ENCODE measurements at regions not wholly inside any gene's neighbourhood (a gene's known extent, or its start where the extent isn't known, plus 50 kb on each side); places are given as distances from the start of the nearest gene placed in this dataset.

DNA sequence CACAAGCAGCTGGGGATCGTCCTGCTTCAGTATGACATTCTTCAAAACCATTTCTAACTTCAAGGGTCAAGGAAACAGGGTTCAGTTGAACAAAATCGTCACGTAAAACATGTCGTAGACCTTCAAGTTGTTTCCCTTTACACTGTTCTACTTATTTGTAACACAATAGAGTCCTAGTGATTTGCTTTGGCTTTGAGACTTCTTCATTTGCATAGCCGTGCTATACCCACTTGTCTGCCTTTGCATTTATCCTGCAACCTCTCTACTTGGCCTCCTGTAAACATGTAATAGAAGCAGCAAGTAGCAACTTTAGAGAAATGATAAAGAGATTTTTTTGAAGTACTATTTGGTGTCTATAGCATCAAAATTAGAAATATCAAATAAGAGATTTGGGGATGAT lies 194.9 kb downstream of the SLC7A11 start:
- Histone ChIP-seq H3K4me3 (ENCODE audit: low read length in 2 of 2) (no peak overlapping the region), H3K9me3 (ENCODE audit: control insufficient read depth, low read length) (no peaks in the 10 kb centered on the region), H3K27me3 (ENCODE audit: control insufficient read depth in 1 of 2, insufficient read depth in 2 of 2, low read length in 1 of 2) (no peaks in the 10 kb centered on the region), H3K36me3 (ENCODE audit: control insufficient read depth in 1 of 2, insufficient read depth in 2 of 2, low read length in 1 of 2) (no peaks in the 10 kb centered on the region), H3K4me1 (ENCODE audit: control insufficient read depth in 1 of 2, insufficient read depth in 2 of 2, low read length in 2 of 2) (no peaks in the 10 kb centered on the region), H3K27ac (ENCODE audit: low read depth in 1 of 2, low read length in 2 of 2) (no peak overlapping the region)
- ATAC-seq (ENCODE audit: low FRiP score) (no peak), DNase-seq (no peak)
- 70 to 72% methylated on average over 5 of the region's 5 CpGs for WGBS, 2 donors
- intact Hi-C loops (cut with DNase I), result no loop called here

DNA sequence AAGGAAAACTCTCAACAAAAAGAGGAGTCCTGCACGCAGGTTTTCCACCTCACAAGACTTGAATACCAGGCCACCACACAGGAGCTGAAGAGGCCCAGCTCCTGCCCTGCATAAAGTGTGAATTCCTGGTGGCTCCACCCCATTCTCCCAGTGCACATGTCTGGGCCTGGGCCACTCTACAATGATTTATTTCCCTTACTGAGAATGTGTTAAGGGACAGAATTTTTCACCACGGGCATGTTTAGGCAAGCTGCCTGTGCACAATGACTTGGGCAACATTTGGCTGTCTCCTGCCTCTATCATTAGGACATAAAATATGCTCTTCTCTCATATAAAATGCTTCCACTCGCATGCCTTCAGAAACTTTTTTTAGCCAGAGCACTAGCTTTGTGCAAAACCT lies 197.1 kb downstream of the SLC7A11 start:
- intact Hi-C loops (cut with DNase I), result no loop called here
- Histone ChIP-seq H3K27me3 (ENCODE audit: control insufficient read depth in 1 of 2, insufficient read depth in 2 of 2, low read length in 1 of 2) (no peaks in the 10 kb centered on the region), H3K9me3 (ENCODE audit: control insufficient read depth, low read length) (no peaks in the 10 kb centered on the region), H3K4me1 (ENCODE audit: control insufficient read depth in 1 of 2, insufficient read depth in 2 of 2, low read length in 2 of 2) (no peaks in the 10 kb centered on the region), H3K27ac (ENCODE audit: low read depth in 1 of 2, low read length in 2 of 2) (no peak overlapping the region), H3K36me3 (ENCODE audit: control insufficient read depth in 1 of 2, insufficient read depth in 2 of 2, low read length in 1 of 2) (no peaks in the 10 kb centered on the region), H3K4me3 (ENCODE audit: low read length in 2 of 2) (no peak overlapping the region)
- ATAC-seq (ENCODE audit: low FRiP score) (no peak), DNase-seq (no peak)
- 43 to 56% methylated on average over 3 of the region's 3 CpGs for WGBS, 2 donors

DNA sequence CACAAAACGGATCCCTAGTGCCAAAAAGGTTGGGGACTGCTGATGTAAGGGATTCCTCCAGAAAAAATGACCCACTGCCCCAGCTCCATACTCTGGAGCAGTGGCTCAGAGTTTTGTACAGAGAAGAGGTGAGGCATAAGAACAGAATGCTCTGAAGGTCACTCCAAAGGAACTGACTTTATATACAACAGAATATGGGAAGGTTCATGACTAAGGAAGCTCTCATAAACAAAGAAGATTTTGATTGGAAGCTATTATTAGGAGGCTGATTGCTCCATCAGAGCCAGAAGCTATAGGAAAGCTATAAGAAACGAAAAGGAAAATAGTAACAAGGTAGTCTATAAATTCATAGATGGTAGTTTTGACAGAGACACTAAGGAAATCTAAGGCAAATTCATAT lies 203.1 kb downstream of the SLC7A11 start:
- no peak overlapping the region for H3K4me3 ChIP-seq (ENCODE audit: low read length in 2 of 2)
- H3K36me3 ChIP-seq (ENCODE audit: control insufficient read depth in 1 of 2, insufficient read depth in 2 of 2, low read length in 1 of 2), result no peaks in the 10 kb centered on the region
- no peak overlapping the region for H3K27ac ChIP-seq (ENCODE audit: low read depth in 1 of 2, low read length in 2 of 2)
- no peak for ATAC-seq (ENCODE audit: low FRiP score)
- intact Hi-C loops (cut with DNase I), result loop anchor here (5.0 to 10.0 kb wide), 3 partner anchors 143 to 836 kb away; no protein-coding TSS in a partner anchor
- peaks cover 0 to 3% of the 10 kb centered on the region in 2 donors for H3K4me1 ChIP-seq (ENCODE audit: control insufficient read depth in 1 of 2, insufficient read depth in 2 of 2, low read length in 2 of 2)
- no peaks in the 10 kb centered on the region for H3K9me3 ChIP-seq (ENCODE audit: control insufficient read depth, low read length)
- no peak for DNase-seq
- WGBS, 2 donors, result 79 to 88% methylated on average over 2 of the region's 2 CpGs
- no peaks in the 10 kb centered on the region for H3K27me3 ChIP-seq (ENCODE audit: control insufficient read depth in 1 of 2, insufficient read depth in 2 of 2, low read length in 1 of 2)

DNA sequence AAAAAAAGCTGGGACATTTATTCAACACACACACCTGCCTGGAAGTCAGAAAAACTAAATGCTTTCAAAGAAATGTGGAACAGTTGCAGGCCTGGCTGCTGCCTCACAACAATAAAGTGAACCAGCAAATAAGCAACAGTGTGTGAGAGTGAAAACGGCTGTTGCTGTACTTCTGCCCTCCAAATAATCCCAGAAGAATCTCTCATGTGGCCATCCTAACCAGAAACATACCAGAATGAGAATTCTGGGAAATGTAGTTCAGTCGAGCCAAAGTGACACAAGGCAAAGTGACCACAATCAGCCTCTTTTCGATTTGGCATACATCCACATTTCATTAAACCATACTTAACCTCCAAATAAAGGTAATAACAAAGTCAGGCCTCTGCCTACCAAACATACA lies 204.5 kb downstream of the SLC7A11 start:
- ATAC-seq (ENCODE audit: low FRiP score), result no peak
- Histone ChIP-seq H3K36me3 (ENCODE audit: control insufficient read depth in 1 of 2, insufficient read depth in 2 of 2, low read length in 1 of 2) (no peaks in the 10 kb centered on the region), H3K27ac (ENCODE audit: low read depth in 1 of 2, low read length in 2 of 2) (no peak overlapping the region), H3K4me3 (ENCODE audit: low read length in 2 of 2) (no peak overlapping the region), H3K9me3 (ENCODE audit: control insufficient read depth, low read length) (no peaks in the 10 kb centered on the region), H3K27me3 (ENCODE audit: control insufficient read depth in 1 of 2, insufficient read depth in 2 of 2, low read length in 1 of 2) (no peaks in the 10 kb centered on the region), H3K4me1 (ENCODE audit: control insufficient read depth in 1 of 2, insufficient read depth in 2 of 2, low read length in 2 of 2) (peaks cover 0 to 3% of the 10 kb centered on the region in 2 donors)
- 71% methylated on average over 3 of the region's 3 CpGs for WGBS, 2 donors
- DNase-seq, result no peak
- intact Hi-C loops (cut with DNase I), result loop anchor here (2.0 to 10.0 kb wide), 4 partner anchors 137 to 837 kb away; no protein-coding TSS in a partner anchor

DNA sequence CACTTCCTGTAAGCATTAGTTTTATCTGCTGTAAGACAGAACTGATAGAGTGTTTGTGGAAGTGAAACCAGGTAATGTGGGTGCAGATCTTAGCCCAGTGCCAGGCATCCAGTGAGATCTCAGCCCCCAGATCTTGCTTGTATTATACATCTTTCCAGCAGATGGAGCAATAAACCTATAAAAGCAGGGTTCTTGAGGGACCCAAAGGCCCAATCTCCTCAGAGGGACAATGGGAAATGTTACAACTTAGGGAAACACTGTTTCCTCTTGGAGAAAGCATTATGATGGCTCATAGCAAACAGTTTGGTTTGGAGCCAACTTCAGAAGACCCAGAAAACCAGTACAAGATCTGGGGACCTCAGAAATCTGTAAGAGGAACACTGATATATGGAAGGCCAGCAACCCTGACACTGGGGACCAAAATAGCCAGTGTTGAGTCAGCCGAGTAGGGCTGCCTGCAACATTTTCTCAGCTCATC lies 206.3 kb downstream of the SLC7A11 start:
- peaks cover 0 to 3% of the 10 kb centered on the region in 2 donors for H3K4me1 ChIP-seq (ENCODE audit: control insufficient read depth in 1 of 2, insufficient read depth in 2 of 2, low read length in 2 of 2)
- intact Hi-C loops (cut with DNase I), result loop anchor here (1.0 to 10.0 kb wide), 7 partner anchors 54 to 839 kb away; no protein-coding TSS in a partner anchor
- WGBS, 2 donors, result 16 to 26% methylated on average over 1 of the region's 1 CpG
- H3K4me3 ChIP-seq (ENCODE audit: low read length in 2 of 2), result no peak overlapping the region
- DNase-seq (no peak), ATAC-seq (ENCODE audit: low FRiP score) (peak; percentile 81)
- no peaks in the 10 kb centered on the region for H3K27me3 ChIP-seq (ENCODE audit: control insufficient read depth in 1 of 2, insufficient read depth in 2 of 2, low read length in 1 of 2)
- no peaks in the 10 kb centered on the region for H3K36me3 ChIP-seq (ENCODE audit: control insufficient read depth in 1 of 2, insufficient read depth in 2 of 2, low read length in 1 of 2)
- no peak overlapping the region for H3K27ac ChIP-seq (ENCODE audit: low read depth in 1 of 2, low read length in 2 of 2)
- H3K9me3 ChIP-seq (ENCODE audit: control insufficient read depth, low read length), result no peaks in the 10 kb centered on the region

DNA sequence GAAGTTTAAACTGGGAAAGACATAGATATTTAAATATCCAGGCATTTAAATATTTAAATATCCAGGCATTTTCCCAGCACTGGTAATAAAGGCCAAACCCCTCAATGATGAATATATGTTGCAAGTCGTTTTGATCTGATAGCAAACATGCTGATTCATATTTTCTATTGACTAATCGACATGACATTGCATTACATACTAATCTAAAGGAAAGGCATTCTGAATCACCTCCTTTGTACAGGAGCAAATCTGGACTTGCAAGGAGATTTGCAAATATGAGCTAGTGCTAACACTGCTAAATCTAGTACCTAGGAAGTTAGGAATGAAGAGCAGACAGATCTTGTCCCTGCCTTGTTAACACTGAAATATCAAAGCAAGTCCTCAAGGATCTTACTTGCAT lies 207.3 kb downstream of the SLC7A11 start:
- Histone ChIP-seq H3K4me3 (ENCODE audit: low read length in 2 of 2) (no peak overlapping the region), H3K27me3 (ENCODE audit: control insufficient read depth in 1 of 2, insufficient read depth in 2 of 2, low read length in 1 of 2) (no peaks in the 10 kb centered on the region), H3K9me3 (ENCODE audit: control insufficient read depth, low read length) (no peaks in the 10 kb centered on the region), H3K27ac (ENCODE audit: low read depth in 1 of 2, low read length in 2 of 2) (no peak overlapping the region), H3K4me1 (ENCODE audit: control insufficient read depth in 1 of 2, insufficient read depth in 2 of 2, low read length in 2 of 2) (peaks cover 0 to 3% of the 10 kb centered on the region in 2 donors), H3K36me3 (ENCODE audit: control insufficient read depth in 1 of 2, insufficient read depth in 2 of 2, low read length in 1 of 2) (no peaks in the 10 kb centered on the region)
- WGBS, 2 donors, result 75 to 78% methylated on average over 2 of the region's 2 CpGs
- intact Hi-C loops (cut with DNase I), result loop anchor here (1.0 to 10.0 kb wide), 5 partner anchors 56 to 840 kb away; no protein-coding TSS in a partner anchor
- ATAC-seq (ENCODE audit: low FRiP score) (no peak), DNase-seq (no peak)

DNA sequence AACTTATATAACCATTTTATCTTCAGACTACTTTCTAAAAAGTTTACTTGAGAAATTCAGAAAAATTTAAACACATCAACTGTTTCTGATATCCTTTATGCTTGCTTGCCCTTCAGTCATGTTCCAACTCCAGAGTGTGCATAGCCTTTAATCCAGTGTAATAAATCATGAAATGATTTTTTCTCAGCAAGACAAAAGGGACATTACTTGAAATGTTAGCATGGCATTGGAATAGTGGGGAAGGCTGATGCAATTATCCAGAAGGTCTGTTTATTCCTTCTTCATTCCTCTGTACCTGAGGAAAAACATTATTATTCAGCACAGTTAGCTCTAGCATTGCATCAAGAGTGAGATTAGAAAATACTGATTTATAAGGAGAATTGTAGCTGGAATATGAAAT lies 209.9 kb downstream of the SLC7A11 start:
- intact Hi-C loops (cut with DNase I), result loop anchor here (10.0 kb wide), 1 partner anchor 843 kb away; no protein-coding TSS in a partner anchor
- Histone ChIP-seq H3K4me1 (ENCODE audit: control insufficient read depth in 1 of 2, insufficient read depth in 2 of 2, low read length in 2 of 2) (peaks cover 0 to 3% of the 10 kb centered on the region in 2 donors), H3K36me3 (ENCODE audit: control insufficient read depth in 1 of 2, insufficient read depth in 2 of 2, low read length in 1 of 2) (no peaks in the 10 kb centered on the region), H3K27me3 (ENCODE audit: control insufficient read depth in 1 of 2, insufficient read depth in 2 of 2, low read length in 1 of 2) (no peaks in the 10 kb centered on the region), H3K9me3 (ENCODE audit: control insufficient read depth, low read length) (no peaks in the 10 kb centered on the region), H3K4me3 (ENCODE audit: low read length in 2 of 2) (no peak overlapping the region), H3K27ac (ENCODE audit: low read depth in 1 of 2, low read length in 2 of 2) (no peak overlapping the region)
- no peak for ATAC-seq (ENCODE audit: low FRiP score)
- DNase-seq, result no peak

DNA sequence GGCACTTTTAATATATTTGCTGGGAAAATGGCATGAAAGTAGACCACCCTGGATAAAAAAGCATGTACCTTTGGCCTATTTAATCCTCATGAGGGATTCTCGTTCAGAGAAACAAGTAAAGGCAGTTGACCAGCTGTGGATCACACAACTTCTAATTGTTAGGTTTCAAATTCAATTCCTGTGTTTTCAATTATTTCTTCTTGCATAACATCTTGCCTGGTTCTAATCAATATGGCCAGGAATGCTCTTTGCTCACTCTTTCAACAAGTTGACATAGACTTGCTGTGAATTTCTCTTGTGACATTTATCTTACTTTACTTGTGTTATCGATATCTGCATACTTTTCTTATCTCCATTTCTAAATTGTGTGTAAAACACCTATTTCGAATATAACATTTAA lies 211.8 kb downstream of the SLC7A11 start:
- ATAC-seq (ENCODE audit: low FRiP score) (no peak), DNase-seq (no peak)
- no peak overlapping the region for H3K4me3 ChIP-seq (ENCODE audit: low read length in 2 of 2)
- no peak overlapping the region for H3K27ac ChIP-seq (ENCODE audit: low read depth in 1 of 2, low read length in 2 of 2)
- intact Hi-C loops (cut with DNase I), result loop anchor here (10.0 kb wide), 1 partner anchor 844 kb away; no protein-coding TSS in a partner anchor
- no peaks in the 10 kb centered on the region for H3K9me3 ChIP-seq (ENCODE audit: control insufficient read depth, low read length)
- WGBS, 2 donors, result 81 to 82% methylated on average over 3 of the region's 3 CpGs
- no peaks in the 10 kb centered on the region for H3K27me3 ChIP-seq (ENCODE audit: control insufficient read depth in 1 of 2, insufficient read depth in 2 of 2, low read length in 1 of 2)
- no peaks in the 10 kb centered on the region for H3K36me3 ChIP-seq (ENCODE audit: control insufficient read depth in 1 of 2, insufficient read depth in 2 of 2, low read length in 1 of 2)
- H3K4me1 ChIP-seq (ENCODE audit: control insufficient read depth in 1 of 2, insufficient read depth in 2 of 2, low read length in 2 of 2), result no peaks in the 10 kb centered on the region

DNA sequence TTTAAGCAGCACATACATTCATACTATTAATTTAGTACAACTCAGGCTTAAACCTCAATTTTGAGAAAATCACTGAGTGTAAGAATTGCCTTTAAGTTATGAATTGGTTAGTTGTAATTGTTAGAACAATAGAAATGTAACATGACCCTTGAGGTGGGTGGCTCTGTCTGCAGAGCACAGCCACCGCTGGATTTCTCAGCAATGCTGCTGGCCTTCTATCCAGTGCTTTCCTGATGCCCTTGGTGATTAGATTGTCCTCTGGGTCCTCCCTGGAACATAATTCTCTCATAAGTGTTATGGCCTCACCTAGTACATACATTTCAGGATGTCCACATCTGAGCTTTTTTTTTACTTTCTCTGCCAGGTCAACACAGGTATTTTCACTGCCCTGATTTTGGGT lies 213.2 kb downstream of the SLC7A11 start:
- no peak for DNase-seq
- Histone ChIP-seq H3K36me3 (ENCODE audit: control insufficient read depth in 1 of 2, insufficient read depth in 2 of 2, low read length in 1 of 2) (no peaks in the 10 kb centered on the region), H3K27me3 (ENCODE audit: control insufficient read depth in 1 of 2, insufficient read depth in 2 of 2, low read length in 1 of 2) (no peaks in the 10 kb centered on the region), H3K4me1 (ENCODE audit: control insufficient read depth in 1 of 2, insufficient read depth in 2 of 2, low read length in 2 of 2) (no peaks in the 10 kb centered on the region), H3K27ac (ENCODE audit: low read depth in 1 of 2, low read length in 2 of 2) (no peak overlapping the region), H3K9me3 (ENCODE audit: control insufficient read depth, low read length) (no peaks in the 10 kb centered on the region), H3K4me3 (ENCODE audit: low read length in 2 of 2) (no peak overlapping the region)
- intact Hi-C loops (cut with DNase I), result no loop called here
- no peak for ATAC-seq (ENCODE audit: low FRiP score)
- 88 to 92% methylated on average over 1 of the region's 1 CpG for WGBS, 2 donors
